ENCODE measurements at regions not wholly inside any gene's neighbourhood (a gene's known extent, or its start where the extent isn't known, plus 50 kb on each side); places are given as distances from the start of the nearest gene placed in this dataset.

DNA sequence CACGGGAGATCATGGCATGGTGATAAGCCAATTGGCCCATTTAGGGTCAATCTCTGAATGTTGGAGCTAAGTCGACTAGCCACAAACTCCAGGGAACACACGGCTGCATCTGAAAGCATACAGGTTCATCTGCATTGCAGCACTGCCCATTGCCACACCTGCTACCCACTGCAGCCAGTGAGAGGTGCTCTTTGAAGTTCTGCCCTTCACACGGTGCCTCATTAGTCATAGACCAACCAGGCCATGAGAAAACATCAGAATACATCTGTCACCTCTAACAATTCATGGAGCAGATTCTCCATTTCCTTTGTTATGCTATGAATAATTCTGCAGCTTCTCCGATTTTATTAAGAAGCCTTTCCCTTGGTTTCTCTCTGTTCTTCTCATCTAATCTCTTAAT is 65.7 kb upstream of the FAM204A start:
- H3K4me3 ChIP-seq (ENCODE audit: low read depth, low read length): no peak overlapping the region
- DNase-seq (ENCODE audit: low read depth, low spot score): no peak
- TF ChIP-seq, protein P1, sequence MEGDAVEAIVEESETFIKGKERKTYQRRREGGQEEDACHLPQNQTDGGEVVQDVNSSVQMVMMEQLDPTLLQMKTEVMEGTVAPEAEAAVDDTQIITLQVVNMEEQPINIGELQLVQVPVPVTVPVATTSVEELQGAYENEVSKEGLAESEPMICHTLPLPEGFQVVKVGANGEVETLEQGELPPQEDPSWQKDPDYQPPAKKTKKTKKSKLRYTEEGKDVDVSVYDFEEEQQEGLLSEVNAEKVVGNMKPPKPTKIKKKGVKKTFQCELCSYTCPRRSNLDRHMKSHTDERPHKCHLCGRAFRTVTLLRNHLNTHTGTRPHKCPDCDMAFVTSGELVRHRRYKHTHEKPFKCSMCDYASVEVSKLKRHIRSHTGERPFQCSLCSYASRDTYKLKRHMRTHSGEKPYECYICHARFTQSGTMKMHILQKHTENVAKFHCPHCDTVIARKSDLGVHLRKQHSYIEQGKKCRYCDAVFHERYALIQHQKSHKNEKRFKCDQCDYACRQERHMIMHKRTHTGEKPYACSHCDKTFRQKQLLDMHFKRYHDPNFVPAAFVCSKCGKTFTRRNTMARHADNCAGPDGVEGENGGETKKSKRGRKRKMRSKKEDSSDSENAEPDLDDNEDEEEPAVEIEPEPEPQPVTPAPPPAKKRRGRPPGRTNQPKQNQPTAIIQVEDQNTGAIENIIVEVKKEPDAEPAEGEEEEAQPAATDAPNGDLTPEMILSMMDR (IDR thresholded peaks at IDR 0.05; ENCODE audit: low read depth, low read length): no peak
- in situ Hi-C loops (cut with HindIII; ENCODE audit: low sequenced_read_pairs): no loop called here

DNA sequence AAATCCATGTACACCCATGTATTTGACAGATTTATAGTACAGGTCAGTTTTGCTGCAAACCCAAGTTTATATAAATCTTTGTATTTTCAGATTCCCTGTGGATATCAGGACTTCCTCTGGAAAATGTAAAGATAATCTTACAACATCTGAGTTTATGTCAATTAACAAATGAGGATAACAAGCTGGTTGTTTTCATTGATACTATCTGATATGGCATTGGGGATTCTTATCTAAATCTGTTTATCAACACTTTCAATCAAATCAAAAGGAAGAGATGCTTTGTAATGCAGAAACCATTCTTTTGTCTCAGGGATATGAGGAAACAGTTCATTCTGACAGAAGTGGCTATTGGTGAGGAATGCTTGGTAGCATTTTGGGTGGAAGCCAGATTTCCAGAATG is 64.9 kb upstream of the FAM204A start:
- DNase-seq (ENCODE audit: low read depth, low spot score): no peak
- in situ Hi-C loops (cut with HindIII; ENCODE audit: low sequenced_read_pairs): no loop called here
- no peak overlapping the region for H3K4me3 ChIP-seq (ENCODE audit: low read depth, low read length)
- TF ChIP-seq, protein P1 (IDR thresholded peaks at IDR 0.05; ENCODE audit: low read depth, low read length): no peak

DNA sequence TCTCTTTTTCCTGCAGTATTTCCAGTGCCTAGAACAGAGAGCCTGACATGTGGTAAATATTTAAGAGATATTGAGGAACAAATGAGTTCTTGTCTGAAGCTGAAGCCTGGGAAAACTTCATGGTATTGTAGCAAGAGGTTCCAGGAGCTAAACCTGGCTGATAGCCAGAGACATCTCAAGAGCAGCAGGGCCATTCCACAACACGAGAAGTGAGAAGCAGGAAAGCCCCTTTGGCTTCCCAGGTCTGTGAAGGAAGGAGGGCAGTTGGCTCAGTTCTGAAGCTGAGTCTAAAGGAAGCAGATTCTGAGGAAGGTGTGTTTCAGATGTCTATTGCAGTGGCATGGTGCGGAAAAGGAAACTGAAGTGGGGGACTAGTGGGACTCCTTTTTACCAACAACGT is 63.8 kb upstream of the FAM204A start:
- H3K4me3 ChIP-seq (ENCODE audit: low read depth, low read length): no peak overlapping the region
- in situ Hi-C loops (cut with HindIII; ENCODE audit: low sequenced_read_pairs): no loop called here
- TF ChIP-seq, protein P1 (IDR thresholded peaks at IDR 0.05; ENCODE audit: low read depth, low read length): no peak
- no peak for DNase-seq (ENCODE audit: low read depth, low spot score)

DNA sequence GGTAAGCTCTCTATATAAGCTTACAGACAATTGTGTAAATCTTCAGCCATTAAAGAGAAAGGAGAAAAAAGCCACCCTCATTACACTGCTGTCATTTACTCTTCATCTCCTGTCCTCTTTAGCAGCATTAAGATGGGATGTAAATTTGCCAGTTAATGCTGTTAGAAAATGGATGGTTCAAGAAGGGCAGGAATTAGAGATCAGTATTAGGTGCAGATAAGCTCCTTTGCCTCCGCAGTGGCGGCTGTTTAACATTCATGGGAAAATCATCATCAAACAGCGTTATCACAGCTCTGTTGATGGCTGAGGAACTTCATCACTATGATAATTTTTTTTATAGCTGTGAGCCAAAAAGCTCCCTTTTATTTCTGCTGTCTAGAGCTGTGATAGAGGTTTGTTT is 61.8 kb upstream of the FAM204A start:
- in situ Hi-C loops (cut with HindIII; ENCODE audit: low sequenced_read_pairs): no loop called here
- TF ChIP-seq, protein P1 (IDR thresholded peaks at IDR 0.05; ENCODE audit: low read depth, low read length): no peak
- H3K4me3 ChIP-seq (ENCODE audit: low read depth, low read length): no peak overlapping the region
- DNase-seq (ENCODE audit: low read depth, low spot score): no peak

DNA sequence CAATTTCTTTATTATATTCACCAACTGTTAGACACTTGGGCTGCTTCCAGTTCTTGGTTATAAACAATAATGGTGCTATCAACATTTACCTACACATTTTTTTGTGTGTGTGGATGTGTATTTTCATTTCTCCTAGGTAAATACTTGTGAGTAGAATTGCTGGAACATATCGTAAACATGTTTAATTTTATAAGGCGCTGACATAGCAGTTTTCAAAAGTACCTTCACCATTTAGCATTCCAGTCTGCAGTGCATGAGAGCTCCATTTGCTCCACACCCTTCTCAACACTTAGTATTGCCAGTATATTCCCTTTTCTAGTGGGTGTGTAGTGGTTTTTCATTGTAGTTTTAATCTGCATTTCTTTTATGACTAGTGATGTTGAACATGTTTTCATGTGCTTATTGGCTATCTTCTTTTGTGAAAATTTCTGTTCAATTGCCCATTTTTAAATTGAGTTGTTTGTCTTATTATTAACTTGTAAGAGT is 59.6 kb upstream of the FAM204A start:
- TF ChIP-seq, protein P1 (IDR thresholded peaks at IDR 0.05; ENCODE audit: low read depth, low read length): no peak
- DNase-seq (ENCODE audit: low read depth, low spot score): no peak
- in situ Hi-C loops (cut with HindIII; ENCODE audit: low sequenced_read_pairs): no loop called here

DNA sequence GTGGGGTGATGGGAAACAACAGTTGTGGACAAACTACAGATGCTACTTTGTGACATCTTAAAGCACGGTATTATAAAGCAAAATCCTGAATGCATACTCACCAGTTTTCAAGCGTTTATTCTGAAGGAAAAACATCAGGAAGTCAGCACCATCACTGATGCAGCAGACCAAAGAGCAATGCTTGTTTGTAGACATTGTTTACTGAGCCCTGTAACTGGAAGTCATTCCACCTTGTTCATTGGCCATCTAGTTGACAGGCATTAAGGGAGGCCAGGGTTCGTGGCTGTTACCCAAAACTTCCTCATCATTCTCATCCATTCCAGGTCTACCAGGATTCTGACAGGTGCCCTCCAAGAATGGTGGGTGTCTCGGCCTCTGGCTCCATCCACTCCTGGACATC is 55.3 kb upstream of the FAM204A start:
- DNase-seq (ENCODE audit: low read depth, low spot score): no peak
- in situ Hi-C loops (cut with HindIII; ENCODE audit: low sequenced_read_pairs): no loop called here
- TF ChIP-seq, protein P1 (IDR thresholded peaks at IDR 0.05; ENCODE audit: low read depth, low read length): no peak
- no peak overlapping the region for H3K4me3 ChIP-seq (ENCODE audit: low read depth, low read length)

More for the DNA sequence above, 59.6 kb upstream of the FAM204A start:
- no peak overlapping the region for H3K4me3 ChIP-seq (ENCODE audit: low read depth, low read length)

DNA sequence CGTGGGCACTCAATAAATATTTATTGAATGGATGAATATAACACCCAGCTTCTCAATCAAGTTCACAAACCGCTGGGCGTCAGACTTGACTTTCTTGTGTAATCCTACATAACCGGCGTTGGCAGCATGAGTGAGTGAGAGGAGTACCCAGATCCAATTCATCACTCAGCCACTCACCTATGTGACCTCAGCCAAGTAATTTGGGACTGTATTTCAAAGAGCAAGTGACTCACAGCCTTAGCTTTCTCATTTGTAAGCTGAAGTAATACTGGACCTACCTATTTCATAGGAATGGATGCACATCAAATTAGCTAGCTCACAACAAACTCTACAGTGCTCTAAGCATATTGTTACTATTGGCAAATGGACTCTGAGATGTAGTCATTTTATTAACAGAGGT is 53.8 kb upstream of the FAM204A start:
- in situ Hi-C loops (cut with HindIII; ENCODE audit: low sequenced_read_pairs): no loop called here
- no peak for DNase-seq (ENCODE audit: low read depth, low spot score)
- TF ChIP-seq, protein P1 (IDR thresholded peaks at IDR 0.05; ENCODE audit: low read depth, low read length): no peak
- H3K4me3 ChIP-seq (ENCODE audit: low read depth, low read length): no peak overlapping the region
